ENCODE measurements at regions not wholly inside any gene's neighbourhood (a gene's known extent, or its start where the extent isn't known, plus 50 kb on each side); places are given as distances from the start of the nearest gene placed in this dataset.
"Not testable (repeated sequence)": the region's sequence is repeated elsewhere in the genome, so short reads cannot be mapped to it uniquely, and the experiment has no call there.

DNA sequence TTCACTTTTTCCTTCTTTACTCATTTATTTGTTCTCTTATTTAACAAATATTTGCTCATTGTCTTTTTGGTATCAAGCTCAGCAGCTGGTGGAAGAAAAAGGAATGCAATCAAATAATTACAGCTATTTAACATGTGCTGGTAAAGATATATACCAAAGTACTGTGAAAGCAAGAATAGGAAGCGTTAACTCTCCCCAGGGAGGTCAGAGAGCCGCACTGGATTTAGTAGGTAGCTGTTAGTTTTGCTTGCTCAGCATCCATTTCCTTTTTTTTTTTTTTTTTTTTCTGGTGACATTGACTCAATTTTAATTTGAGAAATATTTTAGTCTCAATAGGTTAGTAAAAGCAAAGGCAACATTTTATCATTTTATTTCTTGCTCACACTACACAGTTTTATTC lies 308.5 kb upstream of the MDFIC2 start:
- DNase-seq, result peak; percentile 66

DNA sequence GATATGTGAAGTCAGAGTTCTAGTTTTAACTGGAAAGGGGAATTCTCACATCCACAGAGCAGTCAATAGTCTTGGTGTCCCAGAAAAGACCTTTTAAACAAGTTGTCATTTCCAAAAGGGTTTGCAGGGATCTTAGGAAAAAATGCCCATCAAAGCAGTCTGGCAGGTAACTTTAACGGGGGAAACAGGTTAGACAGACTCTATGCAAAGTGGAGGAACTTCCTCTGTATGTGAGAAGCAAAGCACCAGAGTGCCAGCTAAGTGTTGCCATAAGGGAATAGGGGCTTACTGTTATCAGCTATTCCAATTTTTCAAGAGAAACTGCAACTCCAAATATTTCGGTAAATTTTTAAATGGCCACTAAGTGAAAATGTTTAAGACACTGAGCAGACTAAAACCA lies 307.9 kb upstream of the MDFIC2 start:
- no peak for DNase-seq

DNA sequence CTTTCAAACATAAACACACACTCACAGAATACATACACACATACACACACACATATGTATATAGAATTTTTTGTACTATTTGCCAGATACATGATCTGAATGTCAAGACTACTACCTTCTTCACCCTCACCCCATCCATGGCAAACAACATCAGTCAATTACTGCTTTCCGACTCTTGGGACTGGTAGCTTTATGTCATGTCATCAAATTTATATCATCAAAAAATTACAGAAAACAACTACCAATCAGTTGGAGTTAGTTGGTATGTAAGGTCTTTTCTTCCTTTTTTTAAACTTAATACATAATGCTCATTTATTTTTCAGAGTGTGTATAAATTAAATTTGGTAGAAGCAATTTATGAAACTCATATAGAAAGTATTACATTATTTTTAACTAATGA lies 305.7 kb upstream of the MDFIC2 start:
- no peak for DNase-seq

DNA sequence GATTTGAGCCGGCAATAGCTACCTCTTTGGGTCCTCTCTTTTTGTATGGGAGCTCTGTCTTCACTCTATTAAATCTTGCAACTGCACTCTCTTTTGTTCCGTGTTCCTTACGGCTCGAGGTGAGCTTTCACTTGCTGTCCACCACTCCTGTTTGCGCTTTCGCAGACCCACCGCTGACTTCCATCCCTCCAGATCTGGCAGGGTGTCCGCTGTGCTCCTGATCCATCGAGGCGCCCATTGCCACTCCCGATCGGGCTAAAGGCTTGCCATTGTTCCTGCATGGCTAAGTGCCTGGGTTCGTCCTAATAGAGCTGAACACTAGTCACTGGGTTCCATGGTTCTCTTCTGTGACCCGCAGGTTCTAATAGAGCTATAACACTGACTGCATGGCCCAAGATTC lies 304.9 kb upstream of the MDFIC2 start:
- DNase-seq, result not testable (repeated sequence)

DNA sequence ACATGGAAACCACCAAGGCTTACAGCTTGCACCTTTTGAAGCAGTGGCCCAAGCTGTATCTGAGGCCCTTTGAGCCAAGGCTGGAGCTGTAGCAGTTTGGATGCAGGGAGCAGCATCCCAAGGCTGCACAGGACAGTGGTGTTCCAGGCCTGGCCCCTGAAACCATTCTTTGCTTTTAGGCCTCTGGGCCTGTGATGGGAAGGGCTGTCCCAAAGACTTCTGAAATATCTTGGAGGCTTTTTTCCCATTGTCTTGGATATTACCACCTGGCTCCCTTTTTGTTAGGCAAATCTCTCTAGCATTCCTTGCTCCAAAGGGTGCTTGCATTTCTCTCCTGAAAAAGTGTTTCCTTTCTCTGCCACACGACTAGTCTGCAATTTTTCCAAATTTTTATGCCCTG lies 302.8 kb upstream of the MDFIC2 start:
- no peak for DNase-seq

DNA sequence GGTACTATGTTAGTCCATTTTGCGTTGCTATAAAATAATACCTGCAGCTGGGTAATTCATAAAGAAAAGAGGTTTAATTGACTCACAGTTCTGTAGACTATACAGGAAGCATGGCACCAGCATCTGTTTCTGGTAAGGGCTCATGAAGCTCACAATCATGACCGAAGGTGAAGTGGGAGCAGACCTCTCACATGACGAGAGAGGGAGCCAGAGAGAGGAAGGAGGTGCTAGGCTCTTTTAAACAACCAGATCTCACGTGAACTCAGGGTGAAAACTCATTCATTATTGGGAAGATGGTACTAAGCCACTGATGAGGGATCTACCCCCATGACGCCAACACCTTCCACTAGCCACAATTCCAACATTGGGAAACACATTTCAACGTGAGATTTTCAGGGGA lies 301.7 kb upstream of the MDFIC2 start:
- no peak for DNase-seq

DNA sequence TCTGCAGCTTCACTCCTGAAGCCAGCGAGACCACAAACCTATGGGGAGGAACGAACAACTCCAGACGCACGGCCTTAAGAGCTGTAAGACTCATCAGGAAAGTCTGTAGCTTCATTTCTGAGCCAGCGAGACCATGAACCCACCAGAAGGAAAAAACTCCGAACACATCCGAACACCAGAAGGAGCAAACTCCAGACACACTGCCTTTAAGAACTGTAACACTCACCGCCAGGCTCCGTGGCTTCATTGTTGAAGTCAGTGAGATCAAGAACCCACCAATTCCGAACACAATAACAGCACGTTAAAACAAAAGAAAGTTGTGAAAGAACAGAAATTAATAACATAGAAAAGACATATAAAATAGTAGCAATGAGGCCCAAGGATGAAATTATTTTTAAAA lies 300.5 kb upstream of the MDFIC2 start:
- DNase-seq, result no peak

DNA sequence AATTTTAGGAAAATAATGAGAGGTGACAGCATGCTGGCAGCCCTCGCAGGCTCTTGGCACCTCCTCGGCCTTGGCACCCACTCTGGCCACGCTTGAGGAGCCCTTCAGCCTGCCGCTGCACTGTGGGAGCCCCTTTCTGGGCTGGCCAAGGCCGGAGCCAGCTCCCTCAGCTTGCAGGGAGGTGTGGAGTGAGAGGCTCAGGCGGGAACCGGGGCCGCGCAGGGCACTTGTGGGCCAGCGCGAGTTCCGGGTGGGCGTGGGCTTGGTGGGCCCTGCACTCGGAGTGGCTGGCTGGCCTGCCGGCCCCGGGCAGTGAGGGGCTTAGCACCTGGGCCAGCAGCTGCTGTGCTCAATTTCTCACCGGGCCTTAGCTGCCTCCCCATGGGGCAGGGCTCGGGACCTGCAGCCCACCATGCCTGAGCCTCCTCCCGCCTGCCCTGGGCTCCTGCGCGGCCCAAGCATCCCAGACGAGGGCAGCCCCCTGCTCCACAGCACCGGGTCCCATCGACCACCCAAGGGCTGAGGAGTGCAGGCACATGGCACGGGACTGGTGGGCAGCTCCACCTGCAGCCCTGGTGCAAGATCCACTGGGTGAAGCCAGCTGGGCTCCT lies 299.3 kb upstream of the MDFIC2 start:
- not testable (repeated sequence) for DNase-seq

DNA sequence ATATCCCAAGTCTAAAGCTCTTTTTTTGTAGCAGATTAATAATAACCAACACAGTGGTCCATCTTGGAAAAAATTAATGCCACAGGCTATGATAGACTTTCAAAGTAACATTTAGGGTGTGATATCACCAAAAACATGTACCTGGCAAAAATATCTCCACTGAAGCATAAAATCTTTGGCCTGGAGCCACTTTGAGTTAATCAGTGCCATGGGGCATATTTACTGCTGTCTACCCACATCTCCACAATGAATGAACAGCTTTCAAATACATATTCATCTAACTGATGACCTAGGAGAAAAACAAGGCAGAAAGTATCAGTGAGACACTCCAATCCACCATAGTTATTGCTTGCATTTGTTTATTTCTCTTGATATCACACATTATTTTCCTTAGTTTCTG lies 296.0 kb upstream of the MDFIC2 start:
- DNase-seq, result no peak

DNA sequence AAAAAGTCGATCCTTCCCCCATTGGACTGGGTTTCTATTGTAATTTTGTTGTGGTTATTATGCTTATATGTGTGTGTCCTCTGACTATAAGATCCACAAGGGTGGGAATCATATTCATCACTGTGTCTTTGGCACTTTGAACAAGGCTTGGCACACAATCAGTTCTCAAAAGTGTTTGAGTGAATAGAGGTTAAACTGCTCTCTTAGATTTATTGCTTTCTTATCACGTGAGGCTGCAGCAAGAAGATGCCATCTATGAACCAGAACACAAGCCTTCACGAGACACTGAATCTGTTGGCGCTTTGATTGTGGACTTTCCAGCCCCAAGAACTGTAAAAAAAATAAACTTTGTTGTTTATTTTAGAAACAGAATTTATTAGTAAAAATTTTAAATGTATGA lies 295.0 kb upstream of the MDFIC2 start:
- no peak for DNase-seq

DNA sequence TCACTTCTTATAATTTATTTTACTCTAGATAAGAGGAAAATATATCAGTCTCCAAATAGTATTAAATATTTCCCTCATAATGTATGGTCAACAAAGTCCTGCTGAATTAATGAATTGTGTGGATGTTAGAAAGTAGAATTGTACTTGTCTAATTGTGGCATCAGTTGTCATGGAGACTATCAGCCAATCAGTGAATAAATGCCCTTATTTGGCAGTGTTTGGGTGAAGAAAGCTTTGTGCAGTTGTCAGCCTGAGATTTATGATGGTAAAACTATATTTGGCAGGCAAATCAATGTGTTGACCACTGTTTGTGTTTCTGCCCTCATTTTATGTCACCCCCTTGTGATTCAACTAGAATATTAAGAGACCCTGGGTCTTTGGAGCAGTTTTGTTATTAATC lies 293.6 kb upstream of the MDFIC2 start:
- peak; percentile 4 for DNase-seq

DNA sequence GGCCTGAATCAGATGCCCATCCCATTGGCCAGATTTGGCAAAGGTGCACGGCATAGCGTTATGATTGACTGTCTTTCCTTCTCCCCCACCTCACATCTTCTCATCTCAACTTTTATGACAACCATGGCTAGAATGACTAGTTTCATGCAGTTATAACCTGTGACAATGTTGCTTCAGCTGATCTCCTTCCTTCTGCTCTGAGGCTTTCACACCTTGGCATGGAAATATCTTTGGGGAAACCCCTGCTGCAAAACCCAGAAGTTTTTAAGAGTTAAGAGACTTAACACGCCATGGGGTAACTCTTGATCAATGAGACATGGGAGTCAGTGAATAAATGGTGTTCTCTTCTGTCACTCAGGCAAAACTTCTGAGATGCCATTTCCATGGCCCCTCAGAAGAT lies 290.7 kb upstream of the MDFIC2 start:
- no peak for DNase-seq

DNA sequence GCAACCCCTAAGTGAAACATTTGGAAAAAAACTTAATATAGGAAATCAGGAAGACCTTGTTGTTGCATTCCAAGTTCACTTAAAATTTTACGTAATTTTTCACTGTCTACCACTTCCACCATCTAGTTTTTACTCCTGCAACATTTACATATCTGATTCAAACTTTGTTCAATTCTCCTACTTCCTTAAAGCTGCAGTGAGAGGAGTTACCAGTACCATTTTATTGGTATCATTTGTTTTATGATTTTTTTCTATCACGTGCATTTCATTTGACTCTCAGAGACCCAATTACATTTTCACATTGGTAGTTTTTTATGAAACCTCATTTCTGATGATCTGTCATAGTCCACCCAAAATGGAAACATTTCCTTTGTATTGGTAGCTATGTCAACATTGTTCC lies 284.9 kb upstream of the MDFIC2 start:
- no peak for DNase-seq

DNA sequence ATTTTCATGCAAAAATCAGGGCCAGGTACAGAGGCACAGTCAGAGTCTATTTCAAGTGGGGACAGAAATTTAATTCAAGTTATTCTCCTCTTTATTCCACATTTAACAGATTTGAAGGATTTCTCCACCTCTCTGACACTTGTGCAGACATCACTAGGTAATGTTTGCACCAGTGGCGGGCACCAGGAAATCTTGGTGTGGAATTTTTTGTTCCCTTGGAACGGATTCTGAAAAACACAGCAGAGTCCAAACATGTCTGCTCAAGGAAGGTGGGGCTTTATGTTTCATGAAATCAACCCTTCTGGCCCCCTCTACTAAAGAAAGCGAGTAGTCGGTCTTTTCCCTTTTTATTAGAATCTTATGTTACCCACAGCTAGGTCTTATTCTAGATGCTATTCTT lies 271.2 kb upstream of the MDFIC2 start:
- no peak for DNase-seq

DNA sequence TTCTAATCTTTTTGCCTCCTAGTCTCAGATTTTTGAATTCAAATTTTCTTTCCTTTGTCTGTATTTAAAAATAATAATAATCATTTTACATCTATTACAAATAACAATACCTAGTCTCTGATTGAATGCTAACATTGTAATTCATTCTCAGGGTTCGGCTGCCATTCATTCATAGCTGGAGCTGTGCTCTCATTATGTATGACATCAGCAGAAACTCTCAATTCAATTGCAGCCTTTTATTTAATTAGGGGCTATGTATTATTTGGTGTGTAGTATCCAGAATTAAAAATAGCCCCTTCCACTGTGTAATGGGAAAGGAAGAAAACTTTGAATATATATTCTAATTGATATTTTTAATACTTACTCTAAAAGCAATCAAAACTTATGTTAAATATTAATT lies 270.4 kb upstream of the MDFIC2 start:
- DNase-seq, result no peak

DNA sequence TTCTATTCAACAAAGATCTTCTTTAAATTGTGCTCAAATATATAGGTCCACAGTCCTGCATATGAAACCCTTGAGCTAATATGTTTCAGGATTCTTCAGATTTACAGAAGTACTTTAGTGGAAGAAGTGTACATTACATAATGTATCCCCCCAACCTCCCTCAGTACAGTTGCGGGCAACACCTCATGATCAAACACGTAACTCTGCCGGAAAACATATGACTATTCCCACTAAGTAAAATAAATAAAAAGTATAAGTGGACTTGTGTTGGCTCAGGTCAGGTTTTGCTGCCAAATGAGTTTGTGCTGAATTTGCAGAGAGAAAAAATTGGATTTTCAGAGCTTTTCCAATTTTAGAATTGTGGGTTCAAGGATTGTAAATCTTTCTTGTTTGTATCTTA lies 267.6 kb upstream of the MDFIC2 start:
- no peak for DNase-seq

DNA sequence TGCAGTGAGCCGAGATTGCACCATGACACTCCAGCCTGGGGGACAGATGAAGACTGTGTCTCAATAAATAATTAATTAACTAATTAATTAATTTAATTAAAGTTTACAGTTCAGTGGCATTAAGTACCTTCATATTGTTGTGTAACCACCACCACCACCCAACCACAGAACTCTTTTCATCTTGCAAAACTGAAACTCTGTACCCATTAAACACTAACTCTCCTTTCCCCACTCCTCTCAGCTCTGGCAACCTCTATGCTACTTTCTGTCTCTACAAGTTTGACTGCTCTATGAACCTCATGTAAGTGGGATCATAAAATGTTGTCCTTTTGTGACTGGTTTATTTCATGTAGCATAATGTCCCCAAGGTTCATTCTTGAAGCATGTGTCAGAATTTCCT lies 259.3 kb upstream of the MDFIC2 start:
- DNase-seq, result no peak

DNA sequence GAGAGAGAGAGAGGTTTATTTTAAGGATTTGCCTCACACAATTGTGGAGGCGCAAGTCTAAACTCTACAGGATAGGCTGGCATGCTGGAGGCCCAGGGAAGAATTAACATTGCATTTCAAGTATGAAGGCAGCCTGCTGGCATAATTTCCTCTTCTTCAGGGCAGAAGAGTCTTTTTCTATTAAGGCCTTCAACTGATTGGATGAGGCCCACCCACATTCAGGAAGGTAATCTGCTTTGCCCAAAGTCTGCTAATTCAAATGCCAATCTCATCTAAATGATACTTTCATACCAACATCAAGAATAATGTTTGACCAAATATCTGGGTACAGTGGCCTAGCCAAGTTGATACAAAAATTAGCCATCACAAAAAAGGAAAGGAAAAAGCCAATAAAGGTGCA lies 258.1 kb upstream of the MDFIC2 start:
- DNase-seq, result no peak

DNA sequence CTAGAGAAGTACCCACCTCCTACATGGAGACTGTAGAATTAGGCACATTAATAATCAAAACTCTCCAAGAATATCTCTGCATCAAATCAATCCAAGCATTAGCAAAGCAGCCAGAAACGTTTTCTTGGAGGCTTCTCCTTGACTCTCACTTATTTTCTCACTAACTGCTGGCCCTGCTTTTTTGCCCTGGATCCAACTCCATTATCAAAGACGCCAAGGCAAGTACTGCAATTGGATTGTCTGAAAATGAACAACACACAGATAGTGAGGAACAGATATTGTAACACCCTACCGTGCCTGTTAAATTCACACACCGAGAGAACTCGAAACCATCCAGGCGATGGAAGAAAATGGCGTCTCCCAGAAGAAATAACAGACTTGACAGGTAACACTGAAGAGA lies 256.2 kb upstream of the MDFIC2 start:
- no peak for DNase-seq

DNA sequence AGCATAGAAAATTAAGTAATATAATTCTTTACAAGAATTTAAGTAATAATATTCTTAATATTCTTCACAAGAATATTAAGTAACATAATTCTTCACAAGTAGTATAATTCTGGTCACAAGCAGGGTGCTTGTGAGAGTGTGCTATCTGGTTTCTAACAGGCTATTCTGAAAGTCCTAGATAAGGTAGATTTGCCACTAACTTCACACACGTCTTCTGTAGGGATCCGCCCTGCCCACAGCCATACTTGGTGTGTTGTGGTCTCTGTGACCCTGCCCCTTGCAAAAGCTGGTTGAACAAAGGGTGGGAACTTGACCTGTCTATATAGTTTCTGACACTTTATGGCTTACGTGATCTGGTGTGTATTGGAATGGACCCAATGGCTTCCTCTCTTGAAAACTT lies 253.4 kb upstream of the MDFIC2 start:
- DNase-seq, result no peak

DNA sequence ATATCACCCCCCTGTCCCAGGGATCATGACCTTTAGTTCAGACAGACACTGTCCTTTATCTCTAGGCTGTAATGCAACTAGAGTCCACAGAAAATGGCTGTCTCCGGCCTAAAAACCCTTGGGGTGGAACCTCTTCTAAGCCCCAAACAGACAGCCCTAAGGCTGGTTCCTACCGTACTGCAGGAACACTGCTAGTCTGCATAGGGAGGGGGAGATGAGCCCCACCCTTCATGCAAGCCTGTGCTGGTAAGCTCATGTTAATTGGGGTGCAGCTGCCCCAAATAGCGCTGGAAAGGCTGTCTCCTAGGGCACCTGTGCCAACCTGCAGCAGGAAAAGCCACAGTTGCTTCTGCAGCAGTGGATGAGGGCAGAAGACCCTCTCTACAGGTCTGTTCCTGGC lies 252.1 kb upstream of the MDFIC2 start:
- no peak for DNase-seq

DNA sequence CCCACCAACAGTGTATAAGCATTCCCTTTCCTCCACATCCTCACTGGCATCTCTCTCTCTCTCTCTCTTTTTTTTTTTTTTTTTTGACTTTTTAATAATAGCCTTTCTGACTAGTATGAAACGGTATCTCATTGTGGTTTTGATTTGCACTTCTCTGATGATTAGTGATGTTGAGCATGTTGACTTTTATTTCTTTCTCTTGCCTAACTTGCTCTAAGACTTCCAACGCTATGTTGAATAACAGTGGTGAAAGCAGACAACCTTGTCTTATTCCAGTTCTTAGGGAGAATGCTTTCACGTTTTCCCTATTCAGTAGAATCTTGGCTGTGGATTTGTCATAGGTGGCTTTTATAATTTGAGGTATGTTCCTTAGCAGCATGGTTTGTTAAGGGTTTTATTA lies 249.4 kb upstream of the MDFIC2 start:
- DNase-seq, result no peak

DNA sequence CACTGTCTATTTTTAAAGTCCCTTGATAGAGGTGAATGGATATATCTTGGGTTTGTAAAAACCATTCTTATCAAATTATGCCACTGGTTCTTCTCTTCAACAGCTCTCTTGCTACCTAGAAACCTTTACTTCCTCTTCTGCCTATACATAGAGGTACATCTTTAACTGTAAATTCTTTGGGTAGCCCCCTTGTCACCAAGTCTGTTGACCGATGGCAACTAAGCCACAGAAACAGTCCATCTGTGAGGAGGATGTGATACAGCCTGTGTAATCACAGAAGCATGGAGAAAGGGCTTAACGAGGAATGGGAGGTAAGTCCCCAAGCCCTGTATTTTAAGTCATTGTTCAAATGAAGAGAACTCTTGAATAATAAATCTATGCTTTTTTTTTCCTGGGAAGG lies 246.5 kb upstream of the MDFIC2 start:
- no peak for DNase-seq

DNA sequence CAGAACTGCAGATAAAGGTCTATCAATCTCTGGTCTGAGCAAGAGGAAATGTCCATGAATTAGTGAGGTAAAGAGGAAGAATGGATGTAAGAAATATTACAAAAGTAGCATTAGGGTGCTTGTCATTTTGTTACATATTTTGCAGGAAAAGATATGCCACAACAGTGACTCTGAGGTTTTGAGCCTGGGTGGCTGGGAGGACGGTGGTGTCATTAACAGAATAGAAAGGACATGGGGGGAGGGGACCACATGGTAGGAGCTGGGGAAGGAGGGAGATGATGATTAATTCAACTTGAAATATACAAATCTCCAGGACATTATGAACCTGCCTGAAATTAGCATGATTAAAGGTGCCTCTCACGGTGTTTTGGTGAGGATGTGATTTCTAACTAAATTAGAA lies 245.5 kb upstream of the MDFIC2 start:
- DNase-seq, result no peak

DNA sequence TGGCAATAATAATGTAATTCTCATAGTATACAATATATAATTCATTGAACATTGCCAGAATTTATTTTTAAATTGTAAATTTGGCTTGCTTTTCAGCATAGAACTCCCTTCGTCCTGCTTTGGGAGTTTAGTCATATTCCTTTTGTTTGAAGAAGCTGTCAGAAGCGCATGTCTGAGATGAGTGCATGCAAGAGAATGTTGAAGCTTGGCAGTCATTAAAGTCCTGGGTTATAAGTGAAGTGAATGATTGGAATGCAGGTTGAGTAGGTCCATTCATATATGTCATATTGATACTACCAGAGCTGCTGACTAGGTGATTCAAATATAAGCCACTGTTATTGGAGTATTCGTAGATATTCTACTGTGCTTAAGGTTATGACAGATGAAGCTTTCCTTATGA lies 243.6 kb upstream of the MDFIC2 start:
- DNase-seq, result no peak

DNA sequence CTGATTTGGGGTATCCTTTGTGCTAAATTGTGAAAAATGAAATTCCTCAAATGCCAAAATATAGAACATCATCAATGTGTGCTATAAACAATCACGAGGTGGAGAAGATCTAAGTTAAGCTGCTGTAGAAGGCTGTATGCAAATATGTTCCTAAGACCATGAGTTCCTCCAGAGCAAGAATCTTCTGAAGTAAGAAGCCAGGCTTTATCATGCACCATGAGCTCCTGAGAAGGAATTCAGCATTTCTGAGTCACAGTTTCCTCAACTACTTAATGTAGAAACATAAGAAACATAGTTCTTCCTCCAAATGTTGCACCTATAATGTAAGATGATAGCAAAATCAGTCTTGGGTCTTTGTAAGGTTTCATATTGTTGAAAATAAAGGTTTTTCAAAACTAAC lies 241.7 kb upstream of the MDFIC2 start:
- DNase-seq, result no peak

Data from NCI-H146 (cell line).